Upper lobe of right lung (tissue), 1 donor: ENCODE measurements at regions not wholly inside any gene's neighbourhood (a gene's known extent, or its start where the extent isn't known, plus 50 kb on each side); places are given as distances from the start of the nearest gene placed in this dataset.

Experiments
- ATAC-seq: fragments of 200-7000 bp; cut with Tn5 transposase; one replicate; pipeline ENCODE4 v1.9.1; 2020; ENCODE audit warnings: mild to moderate bottlenecking, moderate library complexity
- DNase-seq: peaks from one replicate; pipeline ENCODE4 v3.0.0-alpha.2; 2020
- H3K27ac ChIP-seq: fragments of 200-600 bp; one replicate; pipeline ENCODE4 v1.8.0; 2022
- H3K27me3 ChIP-seq: fragments of 200-600 bp; one replicate; pipeline ENCODE4 v1.8.0; 2022; ENCODE audit warnings: mild to moderate bottlenecking
- H3K36me3 ChIP-seq: fragments of 200-600 bp; one replicate; pipeline ENCODE4 v1.8.0; 2022
- H3K4me1 ChIP-seq: fragments of 200-600 bp; one replicate; pipeline ENCODE4 v1.8.0; 2022
- H3K4me3 ChIP-seq: fragments of 200-600 bp; one replicate; pipeline ENCODE4 v1.8.0; 2022; ENCODE audit warnings: mild to moderate bottlenecking
- H3K9me3 ChIP-seq: fragments of 200-600 bp; one replicate; pipeline ENCODE4 v1.8.0; 2022
- intact Hi-C: fragments of 100-400 bp; cut with DNase I; formaldehyde crosslinking; loops from one replicate; pipeline ENCODE4 v1.11.0; 2022
- TF ChIP-seq, protein P1 (sequence below): fragments of 200-600 bp; IDR thresholded peaks from one replicate; pipeline ENCODE4 v1.8.0; 2022; ENCODE audit warnings: antibody characterized with exemption
- donor health status: DM: no; HTN: yes; CAD: no; lungs with severe emphysema.

DNA sequence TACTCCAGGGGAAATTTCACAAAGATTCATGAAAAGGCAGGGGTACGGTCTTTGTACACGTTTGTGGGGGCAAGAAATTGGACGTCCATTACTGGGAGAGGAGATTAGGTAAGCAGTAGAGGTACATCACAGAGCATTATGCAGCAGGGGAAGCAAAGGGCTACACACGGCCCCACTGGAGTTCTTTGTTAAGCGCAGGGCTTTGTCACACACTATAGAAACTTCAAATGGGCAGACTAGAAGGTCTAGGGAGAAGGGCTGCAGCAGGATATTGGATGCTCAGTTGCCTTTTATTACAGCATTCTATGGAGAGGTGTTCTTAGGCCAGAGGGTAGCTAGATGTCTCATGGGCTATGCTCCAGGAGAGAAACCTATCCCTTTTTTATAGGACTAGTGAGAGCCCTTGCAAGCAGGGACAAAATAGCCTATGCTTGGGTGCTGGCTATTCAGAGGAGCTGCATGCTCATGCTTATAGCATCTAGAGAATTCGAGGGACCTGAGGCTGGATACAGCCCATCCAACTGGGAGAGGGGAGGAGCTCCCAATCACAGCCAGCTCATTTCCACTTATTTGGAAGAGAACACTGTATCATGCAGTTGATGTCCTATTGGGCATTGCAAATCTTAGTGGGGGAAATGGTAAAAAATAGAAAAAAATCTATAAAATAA, 506.4 kb upstream of the ADAMTS9 start:
- ATAC-seq = no peak
- intact Hi-C loops = no loop called here

DNA sequence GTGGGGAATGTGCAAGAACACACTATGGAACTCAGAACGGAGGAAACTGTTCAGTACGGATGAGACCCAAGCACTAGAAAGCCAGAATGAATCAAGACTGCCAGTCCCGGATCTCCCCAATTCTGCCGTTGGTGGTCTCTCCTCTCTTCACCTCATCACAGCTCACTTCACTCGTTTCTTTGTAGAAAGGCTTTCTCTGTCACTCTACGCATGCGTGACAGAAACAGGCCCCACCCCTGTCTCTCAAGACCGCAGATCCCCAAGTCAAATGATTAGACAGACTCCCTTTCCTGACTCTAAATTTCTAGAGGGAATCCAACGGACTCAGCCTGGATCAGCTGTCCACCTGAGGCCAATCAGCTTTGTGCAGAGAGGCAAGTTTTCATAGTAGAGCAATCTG, 505.7 kb upstream of the ADAMTS9 start:
- no peaks in the 10 kb centered on the region for H3K27me3 ChIP-seq
- intact Hi-C loops = no loop called here
- H3K4me3 ChIP-seq = no peak overlapping the region
- DNase-seq = no peak
- H3K9me3 ChIP-seq = no peaks in the 10 kb centered on the region
- H3K27ac ChIP-seq = no peak overlapping the region
- H3K4me1 ChIP-seq = no peaks in the 10 kb centered on the region
- no peaks in the 10 kb centered on the region for H3K36me3 ChIP-seq
- no peak for ATAC-seq
- TF ChIP-seq, protein P1, sequence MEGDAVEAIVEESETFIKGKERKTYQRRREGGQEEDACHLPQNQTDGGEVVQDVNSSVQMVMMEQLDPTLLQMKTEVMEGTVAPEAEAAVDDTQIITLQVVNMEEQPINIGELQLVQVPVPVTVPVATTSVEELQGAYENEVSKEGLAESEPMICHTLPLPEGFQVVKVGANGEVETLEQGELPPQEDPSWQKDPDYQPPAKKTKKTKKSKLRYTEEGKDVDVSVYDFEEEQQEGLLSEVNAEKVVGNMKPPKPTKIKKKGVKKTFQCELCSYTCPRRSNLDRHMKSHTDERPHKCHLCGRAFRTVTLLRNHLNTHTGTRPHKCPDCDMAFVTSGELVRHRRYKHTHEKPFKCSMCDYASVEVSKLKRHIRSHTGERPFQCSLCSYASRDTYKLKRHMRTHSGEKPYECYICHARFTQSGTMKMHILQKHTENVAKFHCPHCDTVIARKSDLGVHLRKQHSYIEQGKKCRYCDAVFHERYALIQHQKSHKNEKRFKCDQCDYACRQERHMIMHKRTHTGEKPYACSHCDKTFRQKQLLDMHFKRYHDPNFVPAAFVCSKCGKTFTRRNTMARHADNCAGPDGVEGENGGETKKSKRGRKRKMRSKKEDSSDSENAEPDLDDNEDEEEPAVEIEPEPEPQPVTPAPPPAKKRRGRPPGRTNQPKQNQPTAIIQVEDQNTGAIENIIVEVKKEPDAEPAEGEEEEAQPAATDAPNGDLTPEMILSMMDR = no peak

More for the DNA sequence above, 506.4 kb upstream of the ADAMTS9 start:
- Histone ChIP-seq H3K4me3 (no peak overlapping the region), H3K27me3 (no peaks in the 10 kb centered on the region), H3K4me1 (no peaks in the 10 kb centered on the region), H3K36me3 (no peaks in the 10 kb centered on the region), H3K9me3 (no peaks in the 10 kb centered on the region), H3K27ac (no peak overlapping the region)
- TF ChIP-seq, protein P1 = no peak
- no peak for DNase-seq

DNA sequence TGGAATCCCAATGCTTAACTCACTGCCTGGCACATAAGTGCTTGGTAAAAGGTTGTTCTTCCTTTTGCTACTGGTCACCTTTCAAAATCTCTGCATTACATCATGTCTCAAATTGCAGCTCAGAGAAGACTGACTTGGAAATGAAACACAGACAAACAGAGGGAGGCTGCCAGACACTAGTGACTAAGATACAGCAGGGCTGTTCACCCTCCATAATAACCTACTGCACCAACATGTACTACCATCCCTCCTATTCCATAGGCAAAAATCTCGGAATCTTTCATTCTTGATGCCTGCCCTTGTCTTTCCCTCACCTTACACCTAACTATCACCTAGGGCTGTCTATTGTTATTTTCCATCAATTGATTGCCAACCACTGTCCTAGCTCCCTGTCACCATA, 502.3 kb upstream of the ADAMTS9 start:
- Histone ChIP-seq H3K36me3 (no peaks in the 10 kb centered on the region), H3K9me3 (no peaks in the 10 kb centered on the region), H3K4me3 (no peak overlapping the region), H3K27me3 (no peaks in the 10 kb centered on the region), H3K27ac (no peak overlapping the region), H3K4me1 (no peaks in the 10 kb centered on the region)
- TF ChIP-seq, protein P1 = no peak
- intact Hi-C loops = no loop called here
- ATAC-seq (no peak), DNase-seq (no peak)

DNA sequence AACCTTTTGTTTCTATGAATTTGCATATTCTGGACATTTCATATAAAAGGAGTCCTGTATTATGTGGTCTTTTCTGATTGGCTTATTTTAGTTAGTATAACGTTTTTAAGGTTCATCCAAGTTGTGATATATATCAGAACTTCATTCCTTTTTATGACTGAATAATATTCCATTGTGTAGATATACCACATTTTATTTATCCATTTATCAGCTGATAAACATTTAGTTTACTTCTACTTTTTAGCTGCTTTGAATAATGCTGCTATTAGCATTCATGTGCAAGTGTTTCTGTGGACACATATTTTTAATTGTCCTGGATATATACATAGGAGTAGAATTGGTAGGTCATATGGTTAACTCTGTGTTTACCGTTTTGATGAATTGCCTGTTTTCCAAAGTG, 498.5 kb upstream of the ADAMTS9 start:
- no peak for ATAC-seq
- Histone ChIP-seq H3K4me3 (no peak overlapping the region), H3K36me3 (no peaks in the 10 kb centered on the region), H3K9me3 (no peaks in the 10 kb centered on the region), H3K27me3 (no peaks in the 10 kb centered on the region), H3K27ac (no peak overlapping the region), H3K4me1 (no peaks in the 10 kb centered on the region)
- no peak for DNase-seq
- TF ChIP-seq, protein P1 = no peak
- intact Hi-C loops = no loop called here

DNA sequence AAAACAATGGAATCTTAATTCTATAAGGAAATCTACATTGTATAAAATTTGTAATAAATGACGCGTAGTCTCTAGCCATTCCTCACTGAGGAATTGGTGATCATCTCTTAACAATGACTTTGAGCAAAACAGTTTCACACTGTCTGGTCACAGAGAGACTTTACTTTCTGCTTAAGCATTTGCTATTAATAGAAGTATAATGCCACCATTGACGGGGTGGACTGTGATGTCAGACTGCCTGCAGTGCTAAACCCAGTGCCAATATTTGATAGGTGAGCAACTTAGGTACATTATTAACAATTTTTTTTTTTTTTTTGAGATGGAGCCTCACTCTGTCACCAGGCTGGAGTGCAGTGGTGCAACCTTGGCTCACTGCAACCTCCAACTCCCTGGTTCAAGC, 494.9 kb upstream of the ADAMTS9 start:
- Histone ChIP-seq H3K9me3 (no peaks in the 10 kb centered on the region), H3K27ac (no peak overlapping the region), H3K36me3 (no peaks in the 10 kb centered on the region), H3K4me1 (no peaks in the 10 kb centered on the region), H3K27me3 (no peaks in the 10 kb centered on the region), H3K4me3 (no peak overlapping the region)
- ATAC-seq = no peak
- no peak for DNase-seq
- intact Hi-C loops = no loop called here
- TF ChIP-seq, protein P1 = no peak

DNA sequence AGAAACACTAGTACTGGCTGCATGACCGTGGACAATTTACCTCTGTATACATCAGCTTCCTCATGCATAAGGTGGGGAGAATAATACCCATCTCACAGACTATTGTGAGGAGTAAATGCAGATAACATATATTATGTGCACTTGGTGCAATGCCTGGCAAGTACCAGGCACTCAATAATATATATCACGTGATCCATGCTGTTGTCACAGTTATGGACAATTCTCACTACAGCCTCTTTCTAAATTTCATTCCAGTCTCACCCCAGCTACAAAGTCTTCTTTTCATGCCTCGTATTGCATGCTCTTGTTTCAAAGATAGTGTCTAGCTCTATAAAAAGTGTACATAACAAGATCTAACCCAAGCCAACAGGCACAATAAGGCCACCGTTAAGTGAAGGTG, 494.3 kb upstream of the ADAMTS9 start:
- intact Hi-C loops = no loop called here

More for the DNA sequence above, 494.3 kb upstream of the ADAMTS9 start:
- Histone ChIP-seq H3K4me3 (no peak overlapping the region), H3K36me3 (no peaks in the 10 kb centered on the region), H3K27ac (no peak overlapping the region), H3K4me1 (no peaks in the 10 kb centered on the region), H3K27me3 (no peaks in the 10 kb centered on the region), H3K9me3 (no peaks in the 10 kb centered on the region)
- TF ChIP-seq, protein P1 = no peak
- ATAC-seq (no peak), DNase-seq (no peak)
